Stimulated activated CD4-positive, alpha-beta T cell treated with anti-CD3 and anti-CD28 coated beads, Interleukin-12 subunit alpha, Interleukin-12 subunit beta, amount 100 ng/mL, for 24 hours (primary cell): ENCODE measurements at regions not wholly inside any gene's neighbourhood (a gene's known extent, or its start where the extent isn't known, plus 50 kb on each side); places are given as distances from the start of the nearest gene placed in this dataset.
"Not testable (repeated sequence)": the region's sequence is repeated elsewhere in the genome, so short reads cannot be mapped to it uniquely, and the experiment has no call there.

Experiments
- DNase-seq, 2 experiments: peaks; one replicate each; pipeline ENCODE4 v3.0.0-alpha.2; 2020; ENCODE audit warnings: low read depth in 2 of 2

GRCh38 chr14:49367696-49368095, 218.5 kb downstream of the RPS29 start:
- no peak for DNase-seq

- DNase-seq: no peak
These were observed 219.8 kb downstream of the RPS29 start for GRCh38 chr14:49366416-49366815.

- no peak for DNase-seq
These were observed 221.4 kb downstream of the RPS29 start for GRCh38 chr14:49364752-49365117.

- DNase-seq: no peak
These were observed 222.1 kb downstream of the RPS29 start for GRCh38 chr14:49363821-49364751.

- DNase-seq: no peak
These were observed 223.3 kb downstream of the RPS29 start for GRCh38 chr14:49362916-49363315.

GRCh38 chr14:49339130-49339529, 247.1 kb downstream of the RPS29 start:
- DNase-seq: no peak

- DNase-seq: no peak
These were observed 266.4 kb downstream of the RPS29 start for GRCh38 chr14:49319810-49320209.

GRCh38 chr14:49315570-49315969, 270.6 kb downstream of the RPS29 start:
- DNase-seq: no peak

- no peak for DNase-seq
These were observed 271.4 kb downstream of the RPS29 start for GRCh38 chr14:49314737-49315136.

- no peak for DNase-seq
These were observed 273.1 kb downstream of the RPS29 start for GRCh38 chr14:49313108-49313507.

- DNase-seq: no peak
These were observed 275.9 kb downstream of the RPS29 start for GRCh38 chr14:49310298-49310697.

GRCh38 chr14:49306152-49306751, 279.9 kb downstream of the RPS29 start:
- DNase-seq: no peak

- DNase-seq: no peak
These were observed 282.1 kb downstream of the RPS29 start for GRCh38 chr14:49303946-49304516.

- no peak for DNase-seq
These were observed 289.1 kb downstream of the RPS29 start for GRCh38 chr14:49297102-49297501.

- DNase-seq: no peak
These were observed 291.5 kb downstream of the RPS29 start for GRCh38 chr14:49294621-49295148.

- no peak for DNase-seq
These were observed 299.2 kb downstream of the RPS29 start for GRCh38 chr14:49287004-49287403.

- no peak for DNase-seq
These were observed 299.8 kb downstream of the RPS29 start for GRCh38 chr14:49286257-49286983.

- no peak for DNase-seq
These were observed 305.6 kb downstream of the RPS29 start for GRCh38 chr14:49280566-49280965.

GRCh38 chr14:49250517-49250916, 335.7 kb downstream of the RPS29 start:
- no peak for DNase-seq

- no peak for DNase-seq
These were observed 336.1 kb downstream of the RPS29 start for GRCh38 chr14:49250109-49250508.

GRCh38 chr14:49249022-49249421, 337.2 kb downstream of the RPS29 start:
- no peak for DNase-seq

GRCh38 chr14:49243777-49244176, 342.4 kb downstream of the RPS29 start:
- DNase-seq: not testable (repeated sequence)
